Mesenchymal stem cell (in vitro differentiated cells and primary cell): ENCODE measurements at regions not wholly inside any gene's neighbourhood (a gene's known extent, or its start where the extent isn't known, plus 50 kb on each side); places are given as distances from the start of the nearest gene placed in this dataset.

ENCODE experiments used
- DNase-seq: peaks from one replicate; pipeline ENCODE4 v3.0.0-alpha.2; 2013
- H2AFZ ChIP-seq: one replicate; pipeline ENCODE4 v1.6.1; 2013; ENCODE audit warnings: low read depth, mild to moderate bottlenecking, control low read depth, inconsistent platforms, low read length, moderate library complexity
- H2AK5ac ChIP-seq: 2 replicates; pipeline ENCODE4 v1.6.1; 2013; ENCODE audit warnings: low read length, moderate library complexity, mild to moderate bottlenecking, inconsistent platforms; ENCODE audit not compliant: severe bottlenecking
- H2BK120ac ChIP-seq: one replicate; pipeline ENCODE4 v1.6.1; 2013; ENCODE audit warnings: low read depth, mild to moderate bottlenecking, inconsistent platforms, low read length, moderate library complexity
- H2BK12ac ChIP-seq, 2 experiments: one replicate each; pipeline ENCODE4 v1.6.1; 2013; ENCODE audit warnings: inconsistent platforms in 2 of 2, low read length in 2 of 2, mild to moderate bottlenecking in 2 of 2, moderate library complexity in 2 of 2, control low read depth in 1 of 2
- H2BK15ac ChIP-seq: one replicate; pipeline ENCODE4 v1.6.1; 2013; ENCODE audit warnings: mild to moderate bottlenecking, low read depth, inconsistent platforms; ENCODE audit not compliant: poor library complexity, severe bottlenecking
- H2BK5ac ChIP-seq: 2 replicates; pipeline ENCODE4 v1.6.1; 2013; ENCODE audit warnings: low read depth, mild to moderate bottlenecking, low read length, control low read depth, inconsistent platforms; ENCODE audit not compliant: poor library complexity, severe bottlenecking
- H3K14ac ChIP-seq, 2 experiments: one replicate each; pipeline ENCODE4 v1.6.1; 2013; ENCODE audit warnings: inconsistent platforms in 2 of 2, low read length in 2 of 2, control low read depth in 1 of 2, mild to moderate bottlenecking in 1 of 2, moderate library complexity in 1 of 2
- H3K18ac ChIP-seq, 2 experiments: one replicate each; pipeline ENCODE4 v1.6.1; 2013; ENCODE audit warnings: inconsistent platforms in 2 of 2, low read length in 2 of 2, control low read depth in 1 of 2, low read depth in 1 of 2, mild to moderate bottlenecking in 1 of 2
- H3K23ac ChIP-seq, 2 experiments: one replicate each; pipeline ENCODE4 v1.6.1; 2013; ENCODE audit warnings: inconsistent platforms in 2 of 2, low read length in 2 of 2, mild to moderate bottlenecking in 2 of 2, moderate library complexity in 2 of 2, control low read depth in 1 of 2
- H3K27ac ChIP-seq: 2 replicates; pipeline ENCODE4 v1.5.1; 2013; ENCODE audit warnings: mild to moderate bottlenecking, moderate library complexity, low read length, control low read depth, inconsistent platforms; ENCODE audit not compliant: poor library complexity, severe bottlenecking
- H3K27me3 ChIP-seq, 2 experiments: 2 replicates each; pipeline versions ENCODE4 v1.6.1 to v1.7.0; 2013; ENCODE audit warnings: low read length in 2 of 2, mild to moderate bottlenecking in 2 of 2, moderate library complexity in 2 of 2, control low read depth in 1 of 2, inconsistent platforms in 1 of 2; ENCODE audit not compliant: control insufficient read depth in 1 of 2, insufficient read depth in 1 of 2
- H3K36me3 ChIP-seq, 2 experiments: 2 replicates each; pipeline versions ENCODE4 v1.6.1 to v1.7.0; 2013; ENCODE audit warnings: low read length in 2 of 2, control low read depth in 1 of 2, inconsistent platforms in 1 of 2, low read depth in 1 of 2, mild to moderate bottlenecking in 1 of 2; ENCODE audit not compliant: insufficient read depth in 2 of 2, control insufficient read depth in 1 of 2
- H3K4ac ChIP-seq, 2 experiments: one replicate each; pipeline ENCODE4 v1.6.1; 2013; ENCODE audit warnings: inconsistent platforms in 2 of 2, low read length in 2 of 2, mild to moderate bottlenecking in 2 of 2, moderate library complexity in 2 of 2, control low read depth in 1 of 2, low read depth in 1 of 2
- H3K4me1 ChIP-seq: 2 replicates; pipeline ENCODE4 v1.6.1; 2013; ENCODE audit warnings: low read depth, low read length, control low read depth; ENCODE audit not compliant: control insufficient read depth, insufficient read depth
- H3K4me2 ChIP-seq: 2 replicates; pipeline ENCODE4 v1.6.1; 2013; ENCODE audit warnings: low read length, mild to moderate bottlenecking, inconsistent platforms; ENCODE audit not compliant: poor library complexity, severe bottlenecking
- H3K4me3 ChIP-seq, 2 experiments: 2 replicates each; pipeline versions ENCODE4 v1.5.1 to v1.7.0; 2013; ENCODE audit warnings: low read length in 2 of 2, mild to moderate bottlenecking in 2 of 2, control low read depth in 1 of 2, low read depth in 1 of 2; ENCODE audit not compliant: insufficient read depth in 1 of 2
- H3K79me1 ChIP-seq: replicated peaks from 2 replicates; pipeline ENCODE4 v1.6.1; 2013; ENCODE audit warnings: mild to moderate bottlenecking, control low read depth, low read length, inconsistent platforms; ENCODE audit not compliant: poor library complexity, severe bottlenecking
- H3K9ac ChIP-seq: 2 replicates; pipeline ENCODE4 v1.7.0; 2013; ENCODE audit warnings: mild to moderate bottlenecking, low read length, moderate library complexity
- H3K9me3 ChIP-seq: 2 replicates; pipeline ENCODE4 v1.7.0; 2013; ENCODE audit warnings: mild to moderate bottlenecking, low read length; ENCODE audit not compliant: control insufficient read depth
- H4K8ac ChIP-seq: one replicate; pipeline ENCODE4 v1.6.1; 2013; ENCODE audit warnings: inconsistent platforms, mild to moderate bottlenecking, low read length, moderate library complexity
- H4K91ac ChIP-seq: one replicate; pipeline ENCODE4 v1.6.1; 2013; ENCODE audit warnings: mild to moderate bottlenecking, low read length, inconsistent platforms
- WGBS: methylation state at CpG from one replicate; pipeline ENCODE4 v1.1.7; 2013; ENCODE audit warnings: mixed read lengths; 5-methylcytosine and 5-hydroxymethylcytosine counted together

- H3K27ac ChIP-seq, result no peak overlapping the region
- H3K23ac ChIP-seq, result no peak overlapping the region
- H2AK5ac ChIP-seq, result no peak overlapping the region
- no peak for DNase-seq
- H2BK5ac ChIP-seq, result no peak overlapping the region
- H3K79me1 ChIP-seq, result no peaks in the 10 kb centered on the region
- no peak overlapping the region for H3K14ac ChIP-seq
- H3K4me1 ChIP-seq, result no peaks in the 10 kb centered on the region
- no peaks in the 10 kb centered on the region for H3K27me3 ChIP-seq
- H4K91ac ChIP-seq, result no peak overlapping the region
- no peak overlapping the region for H3K4ac ChIP-seq
- H2BK15ac ChIP-seq, result no peak overlapping the region
- no peak overlapping the region for H4K8ac ChIP-seq
- no peak overlapping the region for H2BK12ac ChIP-seq
- no peak overlapping the region for H3K4me3 ChIP-seq
- H2BK120ac ChIP-seq, result no peak overlapping the region
- H3K36me3 ChIP-seq, result no peaks in the 10 kb centered on the region
- WGBS, result 93% methylated on average over 5 of the region's 5 CpGs
- no peak overlapping the region for H2AFZ ChIP-seq
- no peak overlapping the region for H3K9ac ChIP-seq
- H3K9me3 ChIP-seq, result peaks cover 15% of the 10 kb centered on the region
- H3K4me2 ChIP-seq, result no peak overlapping the region
- H3K18ac ChIP-seq, result no peak overlapping the region
Measured at GRCh38 chr13:63086286-63086685, 1670.6 kb upstream of the PCDH20 start.

GRCh38 chr13:63085851-63086250, 1670.2 kb upstream of the PCDH20 start:
- H3K4me3 ChIP-seq, result no peak overlapping the region
- no peak overlapping the region for H2BK5ac ChIP-seq
- H3K4ac ChIP-seq, result no peak overlapping the region
- H3K36me3 ChIP-seq, result no peaks in the 10 kb centered on the region
- no peak overlapping the region for H3K4me2 ChIP-seq
- H2AK5ac ChIP-seq, result no peak overlapping the region
- no peak overlapping the region for H3K14ac ChIP-seq
- H3K4me1 ChIP-seq, result no peaks in the 10 kb centered on the region
- WGBS, result 77% methylated on average over 4 of the region's 4 CpGs
- no peak overlapping the region for H2BK15ac ChIP-seq
- H3K23ac ChIP-seq, result no peak overlapping the region
- no peaks in the 10 kb centered on the region for H3K27me3 ChIP-seq
- no peak overlapping the region for H2BK120ac ChIP-seq
- no peak overlapping the region for H4K91ac ChIP-seq
- H2AFZ ChIP-seq, result no peak overlapping the region
- peaks cover 17% of the 10 kb centered on the region for H3K9me3 ChIP-seq
- no peak for DNase-seq
- H3K27ac ChIP-seq, result no peak overlapping the region
- H3K18ac ChIP-seq, result no peak overlapping the region
- no peak overlapping the region for H4K8ac ChIP-seq
- H2BK12ac ChIP-seq, result no peak overlapping the region
- H3K79me1 ChIP-seq, result no peaks in the 10 kb centered on the region
- no peak overlapping the region for H3K9ac ChIP-seq

- no peaks in the 10 kb centered on the region for H3K79me1 ChIP-seq
- DNase-seq, result no peak
- H2BK120ac ChIP-seq, result no peak overlapping the region
- WGBS, result no CpG with 5 or more reads among the region's 2 CpGs
- H3K9ac ChIP-seq, result no peak overlapping the region
- H3K18ac ChIP-seq, result no peak overlapping the region
- H2BK15ac ChIP-seq, result no peak overlapping the region
- H4K8ac ChIP-seq, result no peak overlapping the region
- H3K4me3 ChIP-seq, result no peak overlapping the region
- no peak overlapping the region for H3K4me2 ChIP-seq
- no peak overlapping the region for H3K4ac ChIP-seq
- H3K4me1 ChIP-seq, result no peaks in the 10 kb centered on the region
- H2AK5ac ChIP-seq, result no peak overlapping the region
- no peak overlapping the region for H3K14ac ChIP-seq
- no peak overlapping the region for H3K27ac ChIP-seq
- H3K23ac ChIP-seq, result no peak overlapping the region
- no peak overlapping the region for H2BK12ac ChIP-seq
- H3K9me3 ChIP-seq, result peaks cover 21% of the 10 kb centered on the region
- H3K27me3 ChIP-seq, result no peaks in the 10 kb centered on the region
- H2AFZ ChIP-seq, result no peak overlapping the region
- H2BK5ac ChIP-seq, result no peak overlapping the region
- H3K36me3 ChIP-seq, result no peaks in the 10 kb centered on the region
- H4K91ac ChIP-seq, result no peak overlapping the region
Measured at GRCh38 chr13:63081400-63082014, 1665.9 kb upstream of the PCDH20 start.

GRCh38 chr13:63075126-63075525, 1659.5 kb upstream of the PCDH20 start:
- Histone ChIP-seq H3K4me2 (no peak overlapping the region), H2BK5ac (no peak overlapping the region), H3K18ac (no peak overlapping the region), H3K4me1 (no peaks in the 10 kb centered on the region), H3K27ac (no peak overlapping the region), H2AK5ac (no peak overlapping the region), H2BK15ac (no peak overlapping the region), H3K27me3 (no peaks in the 10 kb centered on the region), H4K8ac (no peak overlapping the region), H2BK120ac (no peak overlapping the region), H3K9ac (no peak overlapping the region), H3K23ac (no peak overlapping the region), H2BK12ac (no peak overlapping the region), H3K4ac (no peak overlapping the region), H3K36me3 (no peaks in the 10 kb centered on the region), H4K91ac (no peak overlapping the region), H3K79me1 (no peaks in the 10 kb centered on the region), H3K4me3 (no peak overlapping the region), H2AFZ (no peak overlapping the region), H3K14ac (no peak overlapping the region), H3K9me3 (peaks cover 3% of the 10 kb centered on the region)
- no peak for DNase-seq
